Right atrium auricular region (tissue), 2 donors: ENCODE measurements at regions not wholly inside any gene's neighbourhood (a gene's known extent, or its start where the extent isn't known, plus 50 kb on each side); places are given as distances from the start of the nearest gene placed in this dataset.

ENCODE experiments used
- DNase-seq: peaks from one replicate; pipeline ENCODE4 v3.0.0-alpha.2; 2019; ENCODE audit warnings: low spot score
- H3K27ac ChIP-seq, 2 donors: fragments of 200-600 bp; sonication (generic); 1 replicate in 1 of 2; 2 replicates in 1 of 2; pipeline ENCODE4 v1.5.1; 2016 to 2019
- H3K27me3 ChIP-seq, 2 donors: fragments of 200-600 bp; sonication (generic); one replicate each; pipeline versions ENCODE4 v1.5.1 to v1.6.0; 2017 to 2019
- H3K36me3 ChIP-seq: fragments of 200-600 bp; sonication (generic); one replicate; pipeline ENCODE4 v1.5.1; 2016
- H3K4me1 ChIP-seq, 2 donors: fragments of 200-600 bp; sonication (generic); one replicate each; pipeline versions ENCODE4 v1.5.1 to v1.6.0; 2017 to 2019
- H3K4me3 ChIP-seq, 2 donors: fragments of 200-600 bp; sonication (generic); 1 replicate in 1 of 2; 2 replicates in 1 of 2; pipeline ENCODE4 v1.5.1; 2017 to 2019; ENCODE audit warnings: mild to moderate bottlenecking in 1 of 2, moderate library complexity in 1 of 2
- H3K9me3 ChIP-seq, 2 donors: fragments of 200-600 bp; sonication (generic); one replicate each; pipeline ENCODE4 v1.5.1; 2019
- TF ChIP-seq, protein P1 (sequence below), 2 donors: fragments of 200-600 bp; sonication (generic); IDR thresholded peaks; one replicate each; pipeline ENCODE4 v1.5.1; 2019; ENCODE audit warnings: antibody characterized with exemption in 2 of 2

DNA sequence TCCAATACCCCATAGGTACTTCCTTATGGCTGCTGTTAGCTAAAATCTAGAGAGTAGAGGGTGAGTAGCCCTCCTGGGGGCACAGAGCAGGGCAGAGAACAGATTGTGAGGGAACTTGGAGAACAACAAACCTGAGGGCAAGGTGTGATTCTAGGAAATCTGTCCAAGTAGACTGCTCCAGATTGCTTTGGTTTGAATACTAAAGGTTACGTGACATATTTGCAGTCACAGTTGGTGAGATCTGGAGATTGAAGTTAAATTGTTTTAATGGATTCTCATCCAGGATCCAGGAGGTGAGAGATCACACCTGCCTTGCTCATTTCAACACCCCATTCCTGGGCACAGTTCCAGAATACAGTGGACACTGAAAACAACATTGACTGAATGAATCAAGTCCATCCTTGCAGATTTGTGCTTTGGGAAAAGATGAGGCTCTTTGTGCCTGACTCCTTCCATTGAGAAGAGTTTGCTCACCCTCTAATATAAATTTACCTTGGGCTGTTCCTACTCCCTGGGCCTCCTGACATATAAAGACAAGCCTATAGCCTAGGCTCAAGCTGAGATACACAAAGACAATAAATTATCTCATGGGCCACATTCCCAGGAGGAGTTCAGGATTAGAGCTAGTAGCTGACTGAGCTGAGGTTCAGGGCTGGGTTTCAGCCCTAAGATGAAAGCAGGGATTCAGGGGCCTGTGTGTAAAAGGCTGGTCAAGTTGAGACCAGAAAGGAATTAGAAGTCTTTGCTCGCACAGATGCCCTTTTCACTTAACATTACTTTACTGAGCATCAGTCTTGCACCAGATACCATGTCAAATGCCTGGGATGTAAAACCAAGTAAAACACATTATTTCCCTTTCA is 400.9 kb upstream of the MCTP2 start:
- Histone ChIP-seq H3K9me3 (no peaks in the 10 kb centered on the region), H3K27me3 (peaks cover 0 to 3% of the 10 kb centered on the region in 2 donors), H3K36me3 (no peaks in the 10 kb centered on the region), H3K4me1 (no peaks in the 10 kb centered on the region), H3K27ac (no peak overlapping the region), H3K4me3 (no peak overlapping the region)
- no peak for DNase-seq
- TF ChIP-seq, protein P1, sequence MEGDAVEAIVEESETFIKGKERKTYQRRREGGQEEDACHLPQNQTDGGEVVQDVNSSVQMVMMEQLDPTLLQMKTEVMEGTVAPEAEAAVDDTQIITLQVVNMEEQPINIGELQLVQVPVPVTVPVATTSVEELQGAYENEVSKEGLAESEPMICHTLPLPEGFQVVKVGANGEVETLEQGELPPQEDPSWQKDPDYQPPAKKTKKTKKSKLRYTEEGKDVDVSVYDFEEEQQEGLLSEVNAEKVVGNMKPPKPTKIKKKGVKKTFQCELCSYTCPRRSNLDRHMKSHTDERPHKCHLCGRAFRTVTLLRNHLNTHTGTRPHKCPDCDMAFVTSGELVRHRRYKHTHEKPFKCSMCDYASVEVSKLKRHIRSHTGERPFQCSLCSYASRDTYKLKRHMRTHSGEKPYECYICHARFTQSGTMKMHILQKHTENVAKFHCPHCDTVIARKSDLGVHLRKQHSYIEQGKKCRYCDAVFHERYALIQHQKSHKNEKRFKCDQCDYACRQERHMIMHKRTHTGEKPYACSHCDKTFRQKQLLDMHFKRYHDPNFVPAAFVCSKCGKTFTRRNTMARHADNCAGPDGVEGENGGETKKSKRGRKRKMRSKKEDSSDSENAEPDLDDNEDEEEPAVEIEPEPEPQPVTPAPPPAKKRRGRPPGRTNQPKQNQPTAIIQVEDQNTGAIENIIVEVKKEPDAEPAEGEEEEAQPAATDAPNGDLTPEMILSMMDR (IDR thresholded peaks at IDR 0.05) = no peak

DNA sequence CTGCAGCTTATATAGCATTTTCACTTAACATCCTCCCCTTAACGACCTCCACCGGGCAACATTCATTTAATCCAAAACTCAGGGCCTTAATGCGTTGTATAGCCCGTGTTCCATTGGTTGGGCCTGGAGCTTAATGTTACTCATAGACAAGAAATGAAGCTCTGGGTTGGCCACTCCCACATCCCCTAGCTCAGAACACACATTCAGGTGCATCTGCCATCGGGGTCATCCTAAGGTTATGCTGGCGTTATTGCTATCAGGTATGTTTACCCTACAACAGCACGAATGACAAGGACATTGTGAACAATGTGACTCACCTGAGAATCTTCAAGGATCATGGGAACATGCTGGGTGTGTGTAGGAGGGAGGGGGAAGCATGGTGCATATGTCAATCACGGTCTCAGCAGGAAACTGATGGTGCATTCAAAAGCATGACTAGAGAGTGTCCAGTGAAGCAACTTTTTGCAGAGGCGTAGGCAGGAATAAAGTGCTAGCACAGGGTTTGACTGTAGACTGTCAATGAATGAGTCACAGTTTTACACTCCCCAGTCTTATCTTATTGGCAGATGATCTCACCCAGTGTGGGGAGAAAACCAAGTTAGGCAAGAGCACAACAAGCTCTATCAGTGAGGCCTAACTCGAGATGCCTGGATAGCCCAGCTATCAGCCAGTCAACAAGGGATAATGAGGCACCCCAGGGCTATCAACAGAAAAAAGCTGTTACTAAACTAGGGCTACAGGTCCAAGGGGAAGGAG is 402.1 kb upstream of the MCTP2 start:
- Histone ChIP-seq H3K4me1 (no peaks in the 10 kb centered on the region), H3K4me3 (no peak overlapping the region), H3K27me3 (peaks cover 0 to 3% of the 10 kb centered on the region in 2 donors), H3K9me3 (no peaks in the 10 kb centered on the region), H3K36me3 (no peaks in the 10 kb centered on the region), H3K27ac (no peak overlapping the region)
- DNase-seq = peak; percentile 62
- TF ChIP-seq, protein P1 (IDR thresholded peaks at IDR 0.05) = no peak

DNA sequence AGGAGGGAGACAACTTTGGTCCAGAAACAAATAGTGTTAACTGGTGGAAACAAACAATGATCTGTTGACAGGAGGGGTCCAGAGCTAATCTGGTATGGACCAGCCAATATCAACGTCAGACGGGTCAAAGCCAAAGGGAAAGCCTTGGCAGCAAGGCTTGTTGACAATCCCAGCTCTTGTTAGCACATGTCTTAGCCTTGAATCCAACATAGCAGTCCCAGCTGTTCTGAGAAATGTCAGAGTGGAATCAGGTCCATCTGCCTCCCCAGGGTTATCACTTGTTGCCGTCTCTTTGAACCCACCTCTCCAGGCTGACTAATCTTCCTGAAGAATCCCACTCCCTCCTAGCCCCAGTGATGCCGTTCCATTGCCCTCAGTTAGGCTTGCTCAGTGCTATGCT is 404.6 kb upstream of the MCTP2 start:
- no peaks in the 10 kb centered on the region for H3K36me3 ChIP-seq
- H3K4me3 ChIP-seq = no peak overlapping the region
- no peak overlapping the region for H3K27ac ChIP-seq
- H3K4me1 ChIP-seq = no peaks in the 10 kb centered on the region
- H3K27me3 ChIP-seq = no peaks in the 10 kb centered on the region
- H3K9me3 ChIP-seq = no peaks in the 10 kb centered on the region
- DNase-seq = no peak
- TF ChIP-seq, protein P1 (IDR thresholded peaks at IDR 0.05) = no peak

DNA sequence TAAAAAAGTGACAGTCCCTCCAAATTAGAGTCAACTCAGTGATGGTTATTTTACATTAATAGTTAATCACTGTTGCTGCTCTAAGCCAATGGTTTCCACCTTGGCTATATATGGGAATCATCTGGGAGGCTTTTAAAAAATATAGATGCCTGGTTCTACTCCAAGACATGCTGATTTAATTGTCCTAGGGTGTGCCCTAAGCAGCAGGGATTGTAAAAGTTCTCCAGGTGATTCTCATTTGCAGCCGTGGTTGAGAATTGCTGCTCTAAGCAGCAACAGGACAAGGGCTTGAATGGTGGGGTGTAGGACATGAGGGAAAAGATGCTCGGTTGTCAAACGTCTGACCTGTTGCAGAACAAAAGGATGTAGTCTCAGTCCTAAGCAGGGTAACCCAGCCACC is 405.1 kb upstream of the MCTP2 start:
- no peak overlapping the region for H3K4me3 ChIP-seq
- TF ChIP-seq, protein P1 (IDR thresholded peaks at IDR 0.05) = no peak
- no peaks in the 10 kb centered on the region for H3K4me1 ChIP-seq
- no peaks in the 10 kb centered on the region for H3K9me3 ChIP-seq
- DNase-seq = no peak
- H3K27me3 ChIP-seq = no peaks in the 10 kb centered on the region
- no peak overlapping the region for H3K27ac ChIP-seq
- H3K36me3 ChIP-seq = no peaks in the 10 kb centered on the region

DNA sequence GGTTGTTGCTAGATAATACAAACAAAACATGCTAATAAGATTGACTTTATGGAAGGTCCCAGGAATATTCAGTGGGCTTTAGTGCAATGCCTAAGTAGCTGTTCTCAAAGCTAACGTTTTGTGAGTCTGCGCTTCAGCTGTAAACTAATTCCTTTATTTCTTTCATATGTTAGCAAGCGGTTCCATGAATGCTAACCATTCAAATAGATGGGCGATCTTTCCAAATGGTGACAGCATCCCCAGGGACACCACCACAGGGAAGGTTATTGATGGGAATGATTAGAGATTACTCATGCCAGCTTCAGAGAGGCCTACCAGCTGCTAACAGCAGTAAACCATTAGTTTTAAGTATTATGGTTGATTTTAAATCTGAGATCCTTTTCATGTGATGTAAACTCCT is 405.7 kb upstream of the MCTP2 start:
- Histone ChIP-seq H3K4me1 (no peaks in the 10 kb centered on the region), H3K27me3 (no peaks in the 10 kb centered on the region), H3K9me3 (no peaks in the 10 kb centered on the region), H3K4me3 (no peak overlapping the region), H3K27ac (no peak overlapping the region), H3K36me3 (no peaks in the 10 kb centered on the region)
- TF ChIP-seq, protein P1 (IDR thresholded peaks at IDR 0.05) = no peak
- no peak for DNase-seq
